Endothelial cell of umbilical vein (primary cell): ENCODE measurements at regions not wholly inside any gene's neighbourhood (a gene's known extent, or its start where the extent isn't known, plus 50 kb on each side); places are given as distances from the start of the nearest gene placed in this dataset.
"Not testable (repeated sequence)": the region's sequence is repeated elsewhere in the genome, so short reads cannot be mapped to it uniquely, and the experiment has no call there.

ENCODE experiments used
- BruUV-seq: library from RNA; stranded (reverse); fragments of 400-500 nt; replicated peaks from 2 replicates; lab custom pipeline; 2021; lab: Mats Ljungman, UMichigan
- CTCF ChIA-PET: fragments of 300-600, 350-600 bp; sonication (Branson Sonifier 250); formaldehyde crosslinking; loops from one replicate; lab custom pipeline; 2021; ENCODE audit warnings: antibody characterized with exemption, inconsistent platforms; lab: Charles Lee
- POLR2A ChIA-PET: fragments of 300-600, 350-600 bp; sonication (Branson Sonifier 250); formaldehyde crosslinking; loops from one replicate; lab custom pipeline; 2021; ENCODE audit warnings: antibody characterized with exemption, inconsistent platforms; lab: Charles Lee
- DNase-seq: peaks from one replicate; pipeline ENCODE4 v3.0.0-alpha.2; 2011; ENCODE audit warnings: low read depth, low spot score
- FAIRE-seq: peaks from 2 replicates; lab custom pipeline; 2011; peaks lifted over from hg19 to GRCh38; lab: Jason Lieb, UNC
- H2AFZ ChIP-seq: 2 replicates; pipeline ENCODE4 v1.6.0; 2012; ENCODE audit warnings: low read depth, low read length, control low read depth, inconsistent platforms
- H3K27ac ChIP-seq: 2 replicates; pipeline ENCODE4 v1.5.1; 2011; ENCODE audit warnings: low read depth, mild to moderate bottlenecking, control low read depth, low read length, moderate library complexity; ENCODE audit not compliant: insufficient read depth
- H3K27me3 ChIP-seq, 2 experiments: 2 replicates each; pipeline versions ENCODE4 v1.6.0 to v1.6.1; 2011; ENCODE audit warnings: low read length in 2 of 2, mixed read lengths in 1 of 2; ENCODE audit not compliant: control insufficient read depth in 2 of 2, insufficient read depth in 2 of 2
- H3K36me3 ChIP-seq, 2 experiments: 2 replicates in 1 of 2; 3 replicates in 1 of 2; pipeline ENCODE4 v1.5.1; 2011; ENCODE audit warnings: low read length in 2 of 2, mild to moderate bottlenecking in 1 of 2, moderate library complexity in 1 of 2; ENCODE audit not compliant: control insufficient read depth in 2 of 2, insufficient read depth in 2 of 2; ENCODE audit errors: extremely low read depth in 1 of 2
- H3K4me1 ChIP-seq: 3 replicates; pipeline ENCODE4 v1.5.1; 2011; ENCODE audit warnings: mild to moderate bottlenecking, low read length; ENCODE audit not compliant: control insufficient read depth, insufficient read depth; ENCODE audit errors: extremely low read depth
- H3K4me2 ChIP-seq: 2 replicates; pipeline ENCODE4 v1.6.1; 2011; ENCODE audit warnings: low read length, control low read depth, mixed read lengths; ENCODE audit not compliant: insufficient read depth
- H3K4me3 ChIP-seq, 3 experiments: fragments of 200-600 bp in 1 of 3; sonication (generic), shearing (Covaris generic) in 1 of 3; replicated peaks in 1 of 3; 2 replicates each; pipeline ENCODE4 v1.5.1; 2011 to 2016; ENCODE audit warnings: control low read depth in 3 of 3, low read length in 3 of 3, mild to moderate bottlenecking in 2 of 3, inconsistent platforms in 1 of 3, low read depth in 1 of 3, moderate library complexity in 1 of 3; ENCODE audit not compliant: insufficient read depth in 1 of 3
- H3K79me2 ChIP-seq: 2 replicates; pipeline ENCODE4 v1.6.0; 2012; ENCODE audit warnings: low read length, inconsistent platforms; ENCODE audit not compliant: control insufficient read depth, insufficient read depth
- H3K9ac ChIP-seq: replicated peaks from 2 replicates; pipeline ENCODE3; 2011; ENCODE audit warnings: low read length, control low read depth; ENCODE audit not compliant: insufficient read depth; ENCODE audit errors: extremely low read depth
- H3K9me1 ChIP-seq: replicated peaks from 3 replicates; pipeline ENCODE4 v1.6.0; 2011; ENCODE audit warnings: mild to moderate bottlenecking, low read length; ENCODE audit not compliant: control insufficient read depth, insufficient read depth; ENCODE audit errors: extremely low read depth
- H3K9me3 ChIP-seq: replicated peaks from 2 replicates; pipeline ENCODE4 v1.5.1; 2012; ENCODE audit warnings: low read length, inconsistent platforms; ENCODE audit not compliant: control insufficient read depth, insufficient read depth
- H4K20me1 ChIP-seq: replicated peaks from 2 replicates; pipeline ENCODE3; 2011; ENCODE audit warnings: mild to moderate bottlenecking, low read length; ENCODE audit not compliant: control insufficient read depth, insufficient read depth; ENCODE audit errors: extremely low read depth
- EZH2 ChIP-seq: IDR thresholded peaks from 2 replicates; pipeline ENCODE4 v1.6.1; 2012; ENCODE audit warnings: borderline replicate concordance, low read depth, mild to moderate bottlenecking, moderate library complexity, low read length, inconsistent platforms; ENCODE audit not compliant: severe bottlenecking
- FOS ChIP-seq: IDR thresholded peaks from 2 replicates; pipeline ENCODE4 v1.6.1; 2011; ENCODE audit warnings: mild to moderate bottlenecking, low read length, moderate library complexity, borderline replicate concordance; ENCODE audit not compliant: insufficient read depth
- GATA2 ChIP-seq: IDR thresholded peaks from 2 replicates; pipeline ENCODE4 v1.7.0; 2011; ENCODE audit warnings: low read depth, mild to moderate bottlenecking, moderate library complexity, mixed read lengths, low read length; ENCODE audit not compliant: insufficient read length, insufficient read depth
- JUN ChIP-seq: IDR thresholded peaks from 2 replicates; pipeline ENCODE4 v1.6.1; 2011; ENCODE audit warnings: borderline replicate concordance, low read depth; ENCODE audit not compliant: insufficient read length, insufficient read depth
- MYC ChIP-seq: IDR thresholded peaks from one replicate; pipeline ENCODE4 v1.6.1; 2011; ENCODE audit warnings: mild to moderate bottlenecking, low read depth, low read length
- POLR2A ChIP-seq: IDR thresholded peaks from 2 replicates; pipeline ENCODE4 v1.6.1; 2012; ENCODE audit warnings: low read depth, mild to moderate bottlenecking, control low read depth, low read length
- POLR2AphosphoS5 ChIP-seq: IDR thresholded peaks from 2 replicates; pipeline ENCODE4 v1.6.1; 2012; ENCODE audit warnings: low read depth, mild to moderate bottlenecking, control low read depth, low read length, moderate library complexity; ENCODE audit not compliant: insufficient read depth
- dilution Hi-C: fragments of 300-500 bp; cut with MboI; formaldehyde crosslinking; loops from one replicate; pipeline ENCODE4 v1.15.0; 2019; ENCODE audit warnings: low sequenced_read_pairs; ENCODE audit not compliant: extremely low pct_ligation_motif_present
- intact Hi-C: fragments of 100-400 bp; cut with micrococcal nuclease; formaldehyde crosslinking; loops from one replicate; pipeline ENCODE4 v1.10.0; 2022
- TF ChIP-seq, protein P1 (sequence below): IDR thresholded peaks from 2 replicates; pipeline ENCODE4 v1.6.1; 2011; ENCODE audit not compliant: insufficient read depth, insufficient read length
- TF ChIP-seq, protein P2 (sequence below), 2 donors: IDR thresholded peaks; 1 replicate in 1 of 2; 2 replicates in 1 of 2; pipeline ENCODE4 v1.5.1; 2011; ENCODE audit warnings: low read length in 2 of 2, mild to moderate bottlenecking in 2 of 2, moderate library complexity in 2 of 2, control low read depth in 1 of 2, inconsistent platforms in 1 of 2, low read depth in 1 of 2; ENCODE audit not compliant: insufficient read depth in 1 of 2; ENCODE audit errors: extremely low read depth in 1 of 2

DNA sequence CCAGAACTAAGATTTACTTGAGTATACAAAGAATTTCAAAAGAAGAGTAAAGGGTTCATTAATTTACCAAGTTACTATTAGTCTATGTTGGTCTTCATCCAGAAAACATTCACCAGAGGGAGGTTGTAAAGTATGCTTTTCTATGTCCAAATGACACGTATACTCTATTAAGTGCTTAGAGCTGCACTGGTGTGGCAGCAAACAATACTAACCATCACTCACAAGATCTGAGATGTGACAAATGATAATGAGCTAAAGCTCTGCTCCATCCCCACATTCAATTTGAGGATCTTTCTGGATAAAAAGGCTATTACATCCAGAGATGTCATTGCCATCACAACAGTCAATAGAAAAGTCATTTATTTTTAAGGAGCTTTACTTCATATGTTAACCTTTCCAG, 926.5 kb upstream of the KLHL29 start:
- FAIRE-seq (no peak), DNase-seq (no peak)
- dilution Hi-C loops (no loop called here), intact Hi-C loops (no loop called here)
- Histone ChIP-seq H3K4me2 (no peak overlapping the region), H3K27me3 (no peaks in the 10 kb centered on the region), H3K9ac (no peak overlapping the region), H3K4me1 (no peaks in the 10 kb centered on the region), H2AFZ (no peak overlapping the region), H3K27ac (no peak overlapping the region), H3K9me3 (peaks cover 1% of the 10 kb centered on the region), H3K4me3 (no peak overlapping the region), H3K79me2 (no peaks in the 10 kb centered on the region), H3K36me3 (no peaks in the 10 kb centered on the region), H4K20me1 (no peaks in the 10 kb centered on the region), H3K9me1 (no peaks in the 10 kb centered on the region)
- POLR2A ChIA-PET = no interaction called here
- no peak for TF ChIP-seq MYC
- no peak for TF ChIP-seq POLR2AphosphoS5
- TF ChIP-seq JUN = no peak
- TF ChIP-seq, protein P1, sequence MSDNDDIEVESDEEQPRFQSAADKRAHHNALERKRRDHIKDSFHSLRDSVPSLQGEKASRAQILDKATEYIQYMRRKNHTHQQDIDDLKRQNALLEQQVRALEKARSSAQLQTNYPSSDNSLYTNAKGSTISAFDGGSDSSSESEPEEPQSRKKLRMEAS = no peak
- TF ChIP-seq POLR2A = no peak
- TF ChIP-seq FOS = no peak
- TF ChIP-seq, protein P2, sequence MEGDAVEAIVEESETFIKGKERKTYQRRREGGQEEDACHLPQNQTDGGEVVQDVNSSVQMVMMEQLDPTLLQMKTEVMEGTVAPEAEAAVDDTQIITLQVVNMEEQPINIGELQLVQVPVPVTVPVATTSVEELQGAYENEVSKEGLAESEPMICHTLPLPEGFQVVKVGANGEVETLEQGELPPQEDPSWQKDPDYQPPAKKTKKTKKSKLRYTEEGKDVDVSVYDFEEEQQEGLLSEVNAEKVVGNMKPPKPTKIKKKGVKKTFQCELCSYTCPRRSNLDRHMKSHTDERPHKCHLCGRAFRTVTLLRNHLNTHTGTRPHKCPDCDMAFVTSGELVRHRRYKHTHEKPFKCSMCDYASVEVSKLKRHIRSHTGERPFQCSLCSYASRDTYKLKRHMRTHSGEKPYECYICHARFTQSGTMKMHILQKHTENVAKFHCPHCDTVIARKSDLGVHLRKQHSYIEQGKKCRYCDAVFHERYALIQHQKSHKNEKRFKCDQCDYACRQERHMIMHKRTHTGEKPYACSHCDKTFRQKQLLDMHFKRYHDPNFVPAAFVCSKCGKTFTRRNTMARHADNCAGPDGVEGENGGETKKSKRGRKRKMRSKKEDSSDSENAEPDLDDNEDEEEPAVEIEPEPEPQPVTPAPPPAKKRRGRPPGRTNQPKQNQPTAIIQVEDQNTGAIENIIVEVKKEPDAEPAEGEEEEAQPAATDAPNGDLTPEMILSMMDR (IDR thresholded peaks at IDR 0.05; ENCODE audit: extremely low read depth in 1 of 2, insufficient read depth in 1 of 2, low read depth in 1 of 2, low read length in 2 of 2) = no peak
- TF ChIP-seq EZH2 = no peak
- no peak for TF ChIP-seq GATA2
- CTCF ChIA-PET = no interaction called here
- no TSS peak for BruUV-seq

DNA sequence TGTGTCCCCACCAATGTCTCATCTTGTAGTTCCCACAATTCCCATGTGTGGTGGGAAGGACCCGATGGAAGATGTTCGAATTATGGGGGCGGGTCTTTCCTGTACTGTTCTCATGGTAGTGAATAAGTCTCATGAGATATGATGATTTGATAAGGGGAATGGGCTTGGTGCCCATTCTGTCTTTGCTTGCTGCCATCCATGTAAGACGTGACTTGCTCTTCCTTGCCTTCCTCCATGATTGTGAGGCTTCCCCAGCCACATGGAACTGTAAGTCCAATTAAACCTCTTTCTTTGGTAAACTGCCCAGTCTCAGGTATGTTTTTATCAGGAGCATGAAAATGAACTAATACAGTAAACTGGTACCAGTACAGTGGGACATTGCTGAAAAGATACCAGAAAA, 909.9 kb upstream of the KLHL29 start:
- H3K27ac ChIP-seq, H3K27me3 ChIP-seq, H3K9me3 ChIP-seq, H4K20me1 ChIP-seq, POLR2A ChIA-PET, H3K9me1 ChIP-seq, BruUV-seq, CTCF ChIA-PET, H3K9ac ChIP-seq, H2AFZ ChIP-seq, FAIRE-seq, H3K4me2 ChIP-seq, H3K79me2 ChIP-seq, intact Hi-C loops, H3K4me3 ChIP-seq, H3K4me1 ChIP-seq, dilution Hi-C loops, H3K36me3 ChIP-seq, DNase-seq: not testable (repeated sequence)
